HUES64 (cell line): ENCODE measurements at regions not wholly inside any gene's neighbourhood (a gene's known extent, or its start where the extent isn't known, plus 50 kb on each side); places are given as distances from the start of the nearest gene placed in this dataset.

Source experiments
- H3K27ac ChIP-seq: 2 replicates; pipeline ENCODE4 v1.7.0; 2013; ENCODE audit warnings: low read depth, low read length, inconsistent platforms
- H3K27me3 ChIP-seq: 2 replicates; pipeline ENCODE4 v1.6.1; 2013; ENCODE audit warnings: mild to moderate bottlenecking, low read length; ENCODE audit not compliant: insufficient read depth
- H3K36me3 ChIP-seq: 2 replicates; pipeline ENCODE4 v1.6.1; 2013; ENCODE audit warnings: mild to moderate bottlenecking, low read length; ENCODE audit not compliant: insufficient read depth
- H3K4me1 ChIP-seq: 2 replicates; pipeline ENCODE4 v1.6.1; 2013; ENCODE audit warnings: mild to moderate bottlenecking, low read length, moderate library complexity; ENCODE audit not compliant: insufficient read depth
- H3K4me3 ChIP-seq: 2 replicates; pipeline ENCODE4 v1.5.1; 2013; ENCODE audit warnings: mild to moderate bottlenecking, low read length, moderate library complexity
- H3K9ac ChIP-seq: 2 replicates; pipeline ENCODE4 v1.6.1; 2013; ENCODE audit warnings: mild to moderate bottlenecking, low read depth, low read length
- H3K9me3 ChIP-seq: 2 replicates; pipeline ENCODE4 v1.6.1; 2013; ENCODE audit warnings: low read depth, low read length; ENCODE audit not compliant: insufficient read depth
- WGBS: fragments of 150-250, 120-280 bp; methylation state at CpG from one replicate; pipeline ENCODE4 v1.1.7; 2013; ENCODE audit warnings: missing lambda C conversion rate; 5-methylcytosine and 5-hydroxymethylcytosine counted together

DNA sequence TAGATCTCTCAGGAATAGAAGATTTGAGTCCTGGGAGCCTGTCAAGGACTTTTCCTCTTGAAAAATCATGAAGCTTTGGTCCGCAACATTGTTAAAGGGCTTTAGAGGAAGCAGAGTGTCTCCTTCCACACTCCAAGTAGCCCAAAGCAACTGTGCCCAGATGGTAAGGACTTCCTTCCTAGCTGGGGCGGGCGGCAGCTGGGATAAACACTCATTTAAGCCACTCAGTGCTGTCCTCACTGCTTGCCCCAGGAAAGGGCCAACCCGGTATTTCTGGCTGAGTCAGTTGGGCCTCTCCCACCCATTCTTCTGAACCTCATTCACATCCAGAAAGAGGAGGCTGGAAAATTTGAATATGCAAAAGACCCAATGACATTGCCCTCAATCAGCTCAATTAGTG is 144.3 kb downstream of the CHIC2 start:
- Histone ChIP-seq H3K36me3 (no peaks in the 10 kb centered on the region), H3K9me3 (no peaks in the 10 kb centered on the region), H3K4me1 (peaks cover 16% of the 10 kb centered on the region), H3K9ac (no peak overlapping the region), H3K27me3 (no peaks in the 10 kb centered on the region), H3K27ac (no peak overlapping the region), H3K4me3 (no peak overlapping the region)
- WGBS, result 42% methylated on average over 4 of the region's 4 CpGs

GRCh38 chr4:53919535-53919934 is 144.9 kb downstream of the CHIC2 start:
- Histone ChIP-seq H3K27me3 (no peaks in the 10 kb centered on the region), H3K4me3 (no peak overlapping the region), H3K9ac (no peak overlapping the region), H3K4me1 (peaks cover 16% of the 10 kb centered on the region), H3K36me3 (no peaks in the 10 kb centered on the region), H3K9me3 (no peaks in the 10 kb centered on the region), H3K27ac (no peak overlapping the region)
- WGBS, result 80% methylated on average over 2 of the region's 2 CpGs

- H3K27me3 ChIP-seq, result no peaks in the 10 kb centered on the region
- no peak overlapping the region for H3K27ac ChIP-seq
- H3K9ac ChIP-seq, result no peak overlapping the region
- WGBS, result 38% methylated on average over 2 of the region's 2 CpGs
- no peak overlapping the region for H3K4me3 ChIP-seq
- H3K9me3 ChIP-seq, result no peaks in the 10 kb centered on the region
- H3K4me1 ChIP-seq, result peaks cover 7% of the 10 kb centered on the region; the same call in 1 of the 2 replicates
- H3K36me3 ChIP-seq, result no peaks in the 10 kb centered on the region
These were observed 146.7 kb downstream of the CHIC2 start for GRCh38 chr4:53917729-53918128.

GRCh38 chr4:53916431-53916889 is 147.9 kb downstream of the CHIC2 start:
- H3K27ac ChIP-seq, result no peak overlapping the region
- no peak overlapping the region for H3K4me3 ChIP-seq
- peaks cover 7% of the 10 kb centered on the region; the same call in 1 of the 2 replicates for H3K4me1 ChIP-seq

DNA sequence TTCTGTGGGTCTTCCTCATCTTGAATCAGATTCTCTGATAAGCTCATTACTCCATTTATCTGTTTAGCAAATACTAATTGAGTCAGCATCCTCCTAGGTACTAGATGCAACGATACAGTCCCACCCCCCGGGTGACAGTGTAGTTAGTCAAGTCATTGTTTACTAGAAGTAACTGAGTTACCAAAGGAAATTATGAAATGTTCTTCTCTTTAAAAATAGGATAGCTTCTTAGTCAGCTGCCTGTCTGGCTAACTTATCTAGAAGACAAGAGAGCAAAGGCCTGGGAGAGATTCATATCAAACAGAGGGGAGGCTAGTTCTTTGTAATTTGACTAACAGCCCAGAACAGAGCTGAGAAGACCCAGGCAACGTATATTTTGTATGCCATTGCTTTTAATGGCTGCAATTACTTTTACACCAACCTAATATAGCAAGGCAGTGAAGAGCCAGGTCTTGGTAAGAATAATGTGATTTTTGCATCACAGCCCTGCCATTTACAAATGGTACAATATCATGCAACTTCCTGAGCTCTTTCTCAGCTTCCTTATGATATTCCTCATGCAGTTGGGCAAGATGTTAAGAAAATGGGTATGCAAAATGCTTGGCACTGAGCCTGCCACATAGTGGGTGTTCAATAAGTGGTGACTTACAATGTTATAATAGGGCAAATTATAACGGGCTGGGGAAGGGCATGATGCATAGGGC is 149.9 kb downstream of the CHIC2 start:
- Histone ChIP-seq H3K9ac (no peak overlapping the region), H3K4me1 (0 out of 2 replicates have a peak, but pooled peaks cover 3% of the 10 kb centered on the region), H3K27me3 (no peaks in the 10 kb centered on the region), H3K4me3 (no peak overlapping the region), H3K9me3 (no peaks in the 10 kb centered on the region), H3K27ac (no peak overlapping the region), H3K36me3 (no peaks in the 10 kb centered on the region)
- WGBS, result 87% methylated on average over 4 of the region's 4 CpGs

More at GRCh38 chr4:53916431-53916889, 147.9 kb downstream of the CHIC2 start:
- Histone ChIP-seq H3K36me3 (no peaks in the 10 kb centered on the region), H3K9me3 (no peaks in the 10 kb centered on the region), H3K9ac (no peak overlapping the region), H3K27me3 (no peaks in the 10 kb centered on the region)

DNA sequence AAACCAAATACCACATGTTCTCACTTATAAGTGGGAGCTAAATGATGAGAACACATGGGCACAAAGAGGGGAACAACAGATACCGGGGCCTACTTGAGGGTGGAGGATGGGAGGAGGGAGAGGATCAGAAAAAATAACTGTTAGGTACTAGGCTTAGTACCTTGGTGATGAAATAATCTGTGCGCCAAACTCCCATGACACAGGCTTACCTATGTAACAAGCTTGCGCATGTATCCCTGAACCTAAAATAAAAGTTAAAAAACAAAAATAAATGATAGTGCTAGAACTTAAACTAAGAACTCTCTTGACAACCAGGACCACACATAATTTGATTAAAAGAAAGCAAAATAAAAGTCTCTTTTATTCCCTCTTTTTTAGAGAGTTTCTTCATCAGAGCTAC is 150.6 kb downstream of the CHIC2 start:
- Histone ChIP-seq H3K9ac (no peak overlapping the region), H3K4me3 (no peak overlapping the region), H3K27ac (no peak overlapping the region), H3K4me1 (peaks cover 4% of the 10 kb centered on the region; the same call in 1 of the 2 replicates), H3K36me3 (no peaks in the 10 kb centered on the region), H3K9me3 (no peaks in the 10 kb centered on the region), H3K27me3 (peaks cover 3% of the 10 kb centered on the region; the same call in 1 of the 2 replicates)
- 87% methylated on average over 2 of the region's 3 CpGs for WGBS

DNA sequence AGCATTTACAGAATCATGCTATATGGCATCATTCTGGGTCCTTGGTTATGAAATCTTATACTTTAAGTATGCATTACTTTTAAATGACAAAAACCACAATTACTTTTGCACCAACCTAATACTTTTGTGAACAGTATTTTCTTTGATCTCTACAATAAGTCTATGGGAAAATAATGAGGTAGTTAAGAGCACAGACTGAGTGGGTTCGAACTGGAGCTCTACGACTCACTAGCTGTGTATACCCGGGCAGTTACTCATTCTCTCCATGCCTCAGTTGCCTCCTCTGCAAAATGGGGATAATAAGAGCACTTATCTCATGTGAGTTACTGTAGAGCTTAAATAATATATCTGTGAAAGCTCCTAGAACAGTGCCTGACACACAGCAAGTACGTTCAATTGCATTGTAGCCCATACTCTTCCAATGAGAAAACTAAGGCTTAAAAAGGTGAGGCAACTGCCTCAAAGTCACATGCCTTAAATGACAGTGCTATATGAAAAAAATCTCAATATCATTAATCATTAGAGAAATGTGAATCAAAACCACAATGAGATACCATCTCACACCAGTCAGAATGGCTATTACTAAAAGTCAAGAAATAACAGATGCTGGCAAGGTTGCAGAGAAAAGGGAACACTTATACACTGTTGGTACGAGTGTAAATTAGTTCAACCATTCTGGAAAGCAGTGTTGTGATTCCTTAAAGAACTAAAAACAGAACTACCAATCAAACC is 151.5 kb downstream of the CHIC2 start:
- Histone ChIP-seq H3K9me3 (no peaks in the 10 kb centered on the region), H3K4me3 (no peak overlapping the region), H3K36me3 (no peaks in the 10 kb centered on the region), H3K9ac (no peak overlapping the region), H3K4me1 (peaks cover 5% of the 10 kb centered on the region; the same call in 1 of the 2 replicates), H3K27me3 (peaks cover 9% of the 10 kb centered on the region), H3K27ac (no peak overlapping the region)
- 96% methylated on average over 5 of the region's 5 CpGs for WGBS

GRCh38 chr4:53908661-53909078 is 155.7 kb downstream of the CHIC2 start:
- no peak overlapping the region for H3K4me3 ChIP-seq

DNA sequence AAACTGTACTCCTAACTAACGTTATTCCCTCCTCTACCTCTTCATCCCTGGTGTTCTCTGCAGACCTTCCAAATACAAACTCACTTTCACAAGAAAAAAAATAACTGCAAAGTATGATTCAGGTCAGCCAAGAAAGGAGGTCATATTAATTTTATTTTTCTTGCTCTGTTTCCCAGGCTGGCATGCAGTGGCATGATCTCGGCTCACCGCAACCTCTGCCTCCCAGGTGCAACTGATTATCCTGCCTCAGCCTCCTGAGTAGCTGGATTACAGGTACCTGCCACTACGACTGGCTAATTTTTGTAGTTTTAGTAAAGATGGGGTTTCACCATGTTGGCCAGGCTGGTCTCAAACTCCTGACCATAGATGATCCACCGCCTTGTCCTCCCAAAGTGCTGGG is 156.6 kb downstream of the CHIC2 start:
- H3K36me3 ChIP-seq, result no peaks in the 10 kb centered on the region
- no peaks in the 10 kb centered on the region for H3K9me3 ChIP-seq
- no peak overlapping the region for H3K4me3 ChIP-seq
- H3K9ac ChIP-seq, result no peak overlapping the region
- peaks cover 6% of the 10 kb centered on the region for H3K4me1 ChIP-seq
- H3K27ac ChIP-seq, result no peak overlapping the region
- 74% methylated on average over 5 of the region's 5 CpGs for WGBS
- H3K27me3 ChIP-seq, result peaks cover 19% of the 10 kb centered on the region

More at GRCh38 chr4:53908661-53909078, 155.7 kb downstream of the CHIC2 start:
- Histone ChIP-seq H3K9ac (no peak overlapping the region), H3K27me3 (peaks cover 19% of the 10 kb centered on the region), H3K4me1 (peaks cover 6% of the 10 kb centered on the region), H3K36me3 (no peaks in the 10 kb centered on the region), H3K27ac (no peak overlapping the region), H3K9me3 (no peaks in the 10 kb centered on the region)
- WGBS, result 33% methylated on average over 7 of the region's 8 CpGs

DNA sequence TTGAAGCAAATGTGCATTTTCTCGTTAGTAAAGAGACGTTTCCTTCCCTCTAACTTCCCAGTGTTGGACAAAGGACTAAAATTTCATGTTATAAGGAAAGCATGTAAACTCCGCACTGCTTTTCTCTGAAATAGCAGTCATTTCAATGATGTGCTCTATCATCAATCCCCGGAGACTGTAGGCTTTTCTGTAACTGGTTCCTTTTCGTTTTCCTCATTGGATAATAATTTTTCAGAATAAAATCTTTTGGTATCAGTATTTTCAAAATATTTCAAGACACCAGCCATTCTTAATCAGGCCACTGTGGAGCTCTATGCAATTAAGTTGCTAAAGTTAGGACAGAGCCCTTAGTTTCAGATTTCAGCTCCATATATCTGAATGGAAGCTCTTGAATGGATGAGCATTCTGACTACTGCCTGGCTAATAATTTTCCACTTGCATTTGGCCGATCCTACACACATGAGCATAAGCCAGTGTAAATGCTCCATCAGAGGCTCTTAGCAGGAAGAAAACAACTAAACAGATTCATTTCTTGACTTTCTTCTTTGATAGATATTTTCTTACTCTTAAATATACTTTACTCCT is 157.7 kb downstream of the CHIC2 start:
- no peaks in the 10 kb centered on the region for H3K36me3 ChIP-seq
- peaks cover 19% of the 10 kb centered on the region for H3K27me3 ChIP-seq
- no peak overlapping the region for H3K27ac ChIP-seq
- H3K4me3 ChIP-seq, result no peak overlapping the region
- peaks cover 6% of the 10 kb centered on the region for H3K4me1 ChIP-seq
- WGBS, result 77% methylated on average over 5 of the region's 6 CpGs
- H3K9ac ChIP-seq, result no peak overlapping the region
- H3K9me3 ChIP-seq, result no peaks in the 10 kb centered on the region

DNA sequence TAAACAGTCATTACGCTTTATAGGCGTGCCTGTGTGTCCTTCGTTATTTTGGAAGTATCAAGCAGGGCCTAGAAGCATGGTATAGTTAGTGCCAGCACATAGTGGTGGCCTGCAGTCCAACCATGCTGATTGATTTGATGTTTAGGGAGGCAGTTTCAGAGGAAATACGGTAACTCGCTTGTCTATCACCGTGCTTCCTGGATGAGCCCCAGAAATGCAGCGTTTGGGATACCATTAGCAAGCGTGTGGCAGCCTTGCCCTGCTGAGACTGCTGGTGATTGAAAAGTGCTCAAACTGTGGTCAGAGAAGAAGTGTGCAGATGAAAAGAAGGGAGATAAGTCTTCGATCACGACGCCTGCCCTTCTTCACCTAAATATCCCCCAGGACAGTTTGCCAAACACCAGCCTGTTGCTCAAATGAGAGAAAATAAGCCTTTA is 158.4 kb downstream of the CHIC2 start:
- Histone ChIP-seq H3K4me1 (peaks cover 6% of the 10 kb centered on the region), H3K9me3 (no peaks in the 10 kb centered on the region), H3K4me3 (peak overlapping the region; percentile 28), H3K27ac (no peak overlapping the region), H3K36me3 (no peaks in the 10 kb centered on the region), H3K9ac (no peak overlapping the region), H3K27me3 (peaks cover 19% of the 10 kb centered on the region)
- 18% methylated on average over 11 of the region's 11 CpGs for WGBS
